Activated T-helper 9 cell treated with anti-CD3 and anti-CD28 coated beads, Interleukin-2, amount 50 U/mL, for 16 hours (primary cell): ENCODE measurements at regions not wholly inside any gene's neighbourhood (a gene's known extent, or its start where the extent isn't known, plus 50 kb on each side); places are given as distances from the start of the nearest gene placed in this dataset.

Experiments used
- DNase-seq: peaks from one replicate; pipeline ENCODE4 v3.0.0-alpha.2; 2020; ENCODE audit warnings: low read depth

DNA sequence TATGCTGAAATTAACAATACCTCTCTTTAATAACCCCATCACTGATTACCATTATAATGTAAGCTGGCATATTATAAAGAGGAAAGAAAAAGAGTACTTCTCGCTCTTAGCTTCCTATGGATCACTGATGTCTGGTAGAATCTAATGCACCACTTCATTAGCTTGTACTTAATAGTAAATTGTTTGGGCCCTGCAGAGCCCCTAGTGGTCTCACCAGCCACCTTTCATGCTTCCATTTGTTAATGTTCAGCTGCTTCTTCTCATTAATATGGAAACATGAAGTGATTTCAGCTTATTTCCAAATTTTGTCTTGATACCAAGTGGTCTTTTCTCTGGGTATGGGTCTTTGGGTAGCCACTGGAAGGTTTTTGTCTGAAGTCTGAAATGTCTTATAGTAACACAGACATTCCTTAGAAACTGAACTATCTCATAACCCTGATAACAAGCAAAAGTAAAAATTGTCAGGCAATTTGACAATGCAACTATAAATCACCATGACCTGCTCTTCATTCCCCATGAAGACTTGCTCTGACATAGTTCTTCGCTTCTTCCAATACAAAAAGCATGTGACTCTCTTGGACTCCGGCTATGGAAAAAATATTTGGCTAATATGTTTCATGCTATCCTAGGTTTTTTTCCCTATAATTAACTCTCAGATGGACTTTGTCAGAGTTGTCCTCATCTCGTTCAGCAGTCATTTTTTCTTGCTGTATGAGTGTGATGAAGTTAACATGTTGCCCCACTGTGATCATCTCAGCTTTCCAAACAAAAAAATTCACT is 395.8 kb upstream of the MARCKS start:
- DNase-seq, result no peak

DNA sequence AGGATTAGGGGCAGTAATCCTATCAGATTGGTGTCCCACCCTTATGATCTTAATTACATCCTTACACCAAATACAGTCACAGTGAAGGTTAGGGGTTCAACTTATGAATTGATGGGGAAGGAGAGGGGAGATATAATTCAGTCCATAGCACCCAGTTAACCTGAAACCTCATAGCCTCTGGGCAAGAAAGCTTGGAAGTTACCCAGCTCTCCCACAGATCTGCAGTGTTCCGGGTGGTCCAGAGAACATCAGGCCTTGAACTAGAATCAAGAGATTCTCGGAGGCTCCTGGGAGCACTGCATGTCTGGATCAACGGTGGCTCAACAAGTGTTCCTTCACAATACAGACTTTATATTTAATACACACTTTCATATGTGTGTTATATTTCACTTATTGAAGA is 392.6 kb upstream of the MARCKS start:
- no peak for DNase-seq

DNA sequence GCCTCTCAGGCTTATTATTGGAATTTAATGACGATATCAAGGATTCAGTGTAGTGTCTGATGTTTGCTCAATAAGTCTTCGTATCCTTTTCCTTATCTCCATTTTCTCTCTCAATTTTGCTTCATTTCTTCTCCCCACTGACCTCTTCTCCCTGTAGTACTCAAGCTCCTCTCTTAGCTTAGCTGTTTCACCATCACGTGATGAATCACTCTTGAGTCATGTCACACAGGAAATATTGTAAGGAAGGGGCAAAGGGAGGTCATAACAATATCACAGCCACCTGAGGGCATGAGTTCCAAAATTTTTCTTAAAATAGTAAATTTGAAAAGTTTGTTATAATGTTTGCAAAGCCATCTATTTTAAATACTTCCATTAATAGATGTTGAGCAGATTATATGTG is 392.2 kb upstream of the MARCKS start:
- no peak for DNase-seq

DNA sequence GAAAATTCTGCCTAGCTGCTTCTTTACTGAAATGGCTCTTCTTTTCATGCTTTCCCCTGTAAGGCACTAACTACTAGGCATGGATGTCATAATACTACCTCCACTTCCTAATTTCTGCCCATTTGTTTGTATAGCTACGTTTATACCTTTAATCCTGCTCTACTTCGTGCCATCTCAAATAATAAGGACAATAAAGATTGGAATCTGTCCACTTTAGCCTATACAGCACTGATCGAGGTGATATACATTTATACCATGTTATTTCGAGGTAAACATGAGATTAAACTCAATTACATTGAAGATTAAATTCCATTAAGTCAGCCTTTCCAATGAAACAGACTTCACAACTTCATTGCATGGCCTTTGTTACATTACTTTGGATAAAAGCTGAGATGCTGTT is 390.6 kb upstream of the MARCKS start:
- DNase-seq, result no peak

DNA sequence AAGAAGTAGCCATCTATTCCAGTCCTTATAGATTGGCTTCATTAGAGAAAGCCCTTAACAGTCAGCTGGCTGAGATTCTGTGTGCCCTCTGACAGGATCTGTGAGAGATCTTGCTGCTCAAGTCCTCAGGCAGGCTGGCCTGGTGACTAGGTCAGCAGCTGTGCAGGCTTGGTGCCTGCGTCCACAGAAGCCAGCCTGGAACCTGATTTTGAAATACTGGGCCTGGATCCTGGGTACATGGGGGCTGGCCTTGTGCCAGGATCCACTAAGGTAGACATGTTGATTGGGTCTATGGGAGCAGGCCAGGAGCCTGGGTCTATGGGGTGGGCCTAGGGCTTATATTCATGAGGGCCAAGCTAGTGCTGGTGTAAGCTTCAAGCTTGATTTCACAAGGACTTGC is 381.8 kb upstream of the MARCKS start:
- DNase-seq, result no peak

DNA sequence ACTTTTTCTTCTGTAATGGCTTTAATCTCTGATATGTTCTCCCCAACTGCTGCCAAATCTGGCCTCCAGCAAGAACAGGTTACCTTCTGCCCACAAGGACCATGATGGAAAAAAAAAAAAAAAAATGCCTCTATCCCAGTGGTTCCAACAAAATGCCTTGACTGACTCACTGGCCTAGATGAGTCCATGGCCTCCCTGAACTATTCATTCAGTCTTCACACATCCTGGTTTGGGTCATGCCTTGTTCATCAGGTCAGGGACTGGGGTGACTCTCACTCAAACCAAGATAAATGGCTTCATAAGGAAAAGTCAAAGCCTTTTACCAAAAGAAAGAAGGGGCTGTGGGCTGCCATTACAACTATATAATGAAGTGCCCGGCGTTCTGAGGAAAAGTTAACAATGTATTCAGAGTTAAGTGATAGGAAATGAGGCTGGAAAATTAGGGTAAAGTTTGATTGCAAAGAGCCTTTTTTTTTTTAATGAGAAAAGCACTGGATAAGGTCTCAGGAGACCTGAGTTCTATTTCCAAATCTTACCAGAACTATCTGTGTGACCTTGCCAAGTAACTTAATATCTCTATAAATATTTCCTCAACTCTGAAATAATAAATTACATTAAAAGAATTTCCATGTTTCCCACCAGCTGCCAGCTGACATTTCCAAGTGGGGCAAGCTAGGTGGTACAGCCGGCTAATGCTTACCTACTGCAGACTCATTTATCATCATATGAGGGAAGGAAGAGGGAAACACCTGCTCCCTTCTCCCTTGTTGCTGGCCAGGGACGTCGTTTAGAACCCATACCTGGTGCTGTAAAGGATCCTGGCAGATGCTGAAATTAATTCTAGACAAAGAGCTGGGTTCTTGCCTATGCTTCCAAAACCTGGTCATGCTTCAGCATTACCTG is 380.0 kb upstream of the MARCKS start:
- DNase-seq, result no peak

DNA sequence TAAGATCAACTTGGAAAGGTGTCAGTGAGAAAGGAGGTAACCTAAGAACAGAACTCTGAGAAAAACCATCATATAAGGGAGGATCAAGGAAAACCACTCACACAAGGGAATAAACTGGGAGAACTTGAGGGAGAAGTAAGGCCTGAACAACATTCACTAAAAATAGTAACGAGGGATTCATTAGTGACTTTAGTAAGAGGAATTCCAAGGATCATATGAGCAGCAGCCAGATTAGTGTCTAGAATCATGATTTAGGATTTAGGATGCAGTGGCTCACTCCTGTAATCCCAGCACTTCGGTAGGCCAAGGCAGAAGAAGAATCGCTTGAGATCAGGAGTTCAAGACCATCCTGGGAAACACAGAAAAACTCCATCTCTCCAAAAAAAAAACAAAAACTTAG is 376.5 kb upstream of the MARCKS start:
- no peak for DNase-seq

DNA sequence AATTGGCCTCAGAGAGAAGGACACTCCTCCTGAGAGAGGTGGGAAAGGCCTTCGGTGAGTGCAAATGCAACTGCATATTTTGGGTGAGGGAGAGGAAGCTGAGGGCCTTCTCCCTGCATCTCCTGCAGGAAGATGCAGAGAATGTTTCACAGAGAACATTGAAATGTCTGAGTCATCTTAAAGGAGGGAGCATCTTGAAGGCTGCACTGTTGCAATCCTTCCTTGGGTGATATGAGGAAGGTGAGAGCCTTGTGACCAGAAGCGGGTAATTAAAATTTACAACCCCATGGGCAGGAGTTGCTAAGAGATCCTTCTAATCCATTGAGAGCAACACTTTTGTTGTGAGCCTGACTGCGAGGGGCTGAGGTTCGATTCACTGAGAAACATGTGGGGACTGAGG is 375.7 kb upstream of the MARCKS start:
- no peak for DNase-seq

DNA sequence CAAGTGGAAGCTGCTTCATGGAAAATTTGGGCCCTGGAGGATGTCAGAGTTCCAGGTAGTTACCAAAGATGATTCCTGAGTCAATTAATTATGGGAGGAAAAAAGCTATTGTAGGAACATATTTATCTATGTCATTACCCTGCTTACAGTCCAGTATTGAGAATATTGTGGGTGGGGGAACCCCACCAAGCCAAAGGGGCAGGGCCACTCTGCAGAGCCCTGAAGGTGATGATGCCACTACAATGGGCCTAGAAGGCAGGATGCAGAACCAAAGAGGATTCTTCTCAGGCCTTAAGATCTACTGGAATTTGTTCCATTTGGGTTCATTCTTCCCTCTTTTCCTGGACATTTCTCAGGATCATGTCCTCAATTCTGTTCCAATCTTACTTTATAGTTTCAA is 375.2 kb upstream of the MARCKS start:
- DNase-seq, result no peak

DNA sequence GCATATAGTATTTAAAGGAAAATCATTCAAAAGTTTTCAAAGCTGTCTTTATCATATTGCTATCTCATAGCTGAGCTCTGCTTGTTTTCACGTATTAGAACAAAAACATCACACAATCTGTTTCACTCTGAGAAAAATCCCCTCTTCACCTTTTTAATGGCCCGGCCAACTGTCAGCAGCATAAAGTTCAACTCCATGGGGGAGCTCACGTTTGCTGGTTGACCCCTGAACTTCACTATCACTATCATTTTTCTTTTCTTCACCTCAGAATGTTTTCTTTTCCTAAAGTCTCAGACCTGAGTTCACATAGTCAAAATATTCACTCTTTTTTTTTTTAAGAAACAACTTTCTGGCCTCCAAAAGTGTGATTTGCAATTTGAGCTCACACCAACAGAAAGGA is 374.4 kb upstream of the MARCKS start:
- no peak for DNase-seq

DNA sequence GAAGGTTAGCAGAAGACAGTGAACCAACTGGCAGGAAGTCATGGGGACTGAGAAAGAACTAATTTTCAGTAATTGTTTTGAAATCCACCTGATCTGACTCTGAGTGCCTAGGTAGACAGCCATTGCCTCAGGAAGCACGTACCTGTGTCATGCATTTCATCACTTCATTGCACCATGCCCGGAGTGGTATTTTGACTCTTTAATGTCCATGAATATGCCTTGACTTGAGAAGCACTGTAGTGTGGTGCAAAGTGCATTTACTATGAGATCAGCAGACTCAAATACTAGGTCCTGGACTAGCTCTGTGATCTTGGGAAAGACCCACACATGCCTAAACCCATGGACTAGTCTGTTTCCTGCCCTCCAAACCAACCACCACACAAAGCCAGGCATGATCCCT is 370.9 kb upstream of the MARCKS start:
- no peak for DNase-seq

DNA sequence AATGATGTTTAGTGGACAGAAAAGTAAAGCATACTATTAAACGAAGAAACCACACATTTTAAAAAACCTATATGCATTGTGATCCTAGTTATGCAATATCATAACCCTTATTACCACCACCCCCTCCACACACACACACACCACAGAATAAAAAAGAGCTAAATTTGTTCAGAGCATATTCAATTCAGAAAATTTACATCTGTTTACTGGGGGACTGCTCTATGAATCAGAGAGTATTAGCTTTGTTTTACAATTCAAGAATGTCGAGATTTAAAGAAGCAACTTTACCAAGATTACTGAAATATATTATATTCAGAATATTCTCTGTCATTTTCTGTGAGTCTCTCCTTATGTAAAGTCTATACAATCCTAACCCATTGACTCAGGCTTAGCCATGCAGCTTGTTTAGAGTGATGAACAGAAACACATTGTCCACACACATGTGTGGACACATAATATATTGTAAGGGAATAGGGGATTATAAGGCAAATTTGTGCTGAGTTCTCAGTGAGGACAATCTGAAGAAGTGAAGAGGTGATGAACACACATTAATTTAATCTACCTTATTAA is 369.6 kb upstream of the MARCKS start:
- DNase-seq, result no peak

DNA sequence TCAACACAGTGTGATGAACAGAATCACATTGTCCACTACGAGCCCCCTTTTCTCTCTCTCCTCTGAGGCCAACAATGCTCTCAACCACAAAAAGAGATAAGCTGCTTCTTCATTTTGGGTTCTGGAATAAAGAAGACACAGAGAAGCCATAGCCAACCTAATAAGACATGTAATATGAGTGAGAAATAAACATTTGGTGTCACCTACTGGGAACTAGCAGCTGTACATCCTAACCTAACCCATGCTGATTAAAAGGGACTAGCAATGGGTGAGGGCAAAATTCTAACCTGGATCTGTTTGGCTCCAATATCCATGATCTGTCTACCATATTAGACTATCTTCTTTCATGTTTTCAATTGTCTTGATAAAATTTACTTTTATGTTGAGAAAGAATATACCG is 369.1 kb upstream of the MARCKS start:
- no peak for DNase-seq

DNA sequence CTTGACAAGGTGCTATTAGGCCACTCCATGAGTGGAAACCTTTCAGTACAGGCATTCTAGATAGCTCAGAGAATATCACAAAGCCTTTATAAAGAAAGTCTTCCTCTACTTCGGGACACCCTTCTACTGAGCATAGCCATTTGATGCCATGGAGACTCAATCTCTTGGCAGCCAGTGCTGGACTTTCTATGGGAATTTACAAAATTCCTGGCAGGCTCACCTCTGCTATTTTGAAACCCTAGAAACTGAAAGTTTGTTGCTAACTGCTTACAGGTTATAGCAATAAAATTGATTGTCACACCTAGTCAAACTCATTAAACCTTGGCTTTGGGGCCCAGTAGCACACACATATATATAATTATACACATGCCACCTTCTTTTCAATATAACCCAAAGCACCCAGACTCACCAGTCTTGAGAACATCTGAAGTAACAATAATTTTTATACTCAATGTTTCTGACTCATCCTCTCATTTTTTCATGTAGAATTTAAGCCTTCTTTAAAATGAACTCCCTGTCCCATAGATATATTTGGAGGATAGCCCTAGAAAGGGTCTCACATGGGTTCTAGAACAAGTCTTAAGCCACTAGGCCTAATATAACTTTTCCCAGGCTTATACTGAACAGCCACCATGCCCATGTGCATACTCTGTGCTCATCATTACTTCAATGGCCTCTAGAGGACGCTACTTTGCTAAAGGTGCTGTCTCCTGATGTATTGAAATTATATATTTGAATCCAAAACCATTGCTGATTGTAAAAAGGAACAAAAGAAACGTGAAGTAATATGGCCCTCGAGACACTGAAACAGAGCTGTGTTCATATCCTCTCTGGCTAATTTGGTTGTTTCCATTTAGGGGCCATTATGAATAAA is 368.1 kb upstream of the MARCKS start:
- DNase-seq, result no peak

DNA sequence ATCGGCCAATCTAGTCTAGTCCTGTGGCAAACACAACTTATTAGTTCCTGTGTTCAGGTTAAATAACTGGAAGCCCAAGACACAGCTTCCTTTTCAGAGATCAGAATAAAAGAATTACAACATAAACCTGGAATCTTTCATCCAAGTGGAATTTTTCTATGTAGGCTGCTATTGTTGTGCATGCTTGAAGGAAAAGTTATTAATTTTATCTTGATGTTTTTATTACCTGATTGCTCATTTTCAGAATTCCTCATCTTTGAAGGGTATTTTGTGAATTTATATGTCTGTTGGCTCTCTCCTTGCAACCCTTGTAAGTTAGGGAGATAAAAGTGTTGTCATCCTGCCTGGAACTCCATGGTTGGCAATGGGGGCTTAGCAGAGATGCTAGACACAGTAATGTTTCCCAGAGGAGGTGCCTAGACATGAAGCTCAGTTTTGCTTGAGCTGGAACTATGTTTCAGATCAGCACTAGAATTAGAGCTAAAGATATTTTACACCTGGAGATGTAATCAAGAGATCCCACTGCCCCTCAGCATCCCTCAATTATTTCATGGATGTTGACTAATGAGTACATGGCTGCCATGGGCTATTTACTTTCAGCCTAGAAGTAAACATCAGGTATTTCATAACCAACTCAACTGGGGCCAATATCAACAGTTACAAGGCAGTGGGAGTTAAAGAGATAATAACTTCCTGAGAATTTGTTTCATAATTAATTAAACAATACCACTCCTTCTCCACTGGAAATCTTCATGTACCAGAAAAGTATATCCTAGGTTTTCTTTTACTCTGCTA is 367.0 kb upstream of the MARCKS start:
- no peak for DNase-seq

DNA sequence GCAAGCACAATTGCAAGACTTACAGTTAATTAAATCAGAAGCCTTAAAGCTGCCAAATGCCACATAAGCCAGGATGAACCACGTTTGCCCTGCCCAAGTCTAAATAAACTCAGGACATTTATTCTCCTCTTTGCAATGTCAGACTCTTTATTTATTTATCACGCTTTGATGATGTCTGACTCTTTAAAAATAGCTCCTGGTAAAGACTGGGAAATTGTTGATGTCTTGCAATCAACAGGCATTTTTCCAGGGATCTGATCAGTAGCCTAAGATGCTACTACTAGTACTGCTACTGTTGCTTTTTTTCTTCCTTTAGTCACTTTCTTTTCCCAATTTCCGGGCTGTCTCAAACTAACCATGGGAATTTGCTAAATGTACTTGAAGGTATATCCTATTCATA is 365.8 kb upstream of the MARCKS start:
- no peak for DNase-seq

DNA sequence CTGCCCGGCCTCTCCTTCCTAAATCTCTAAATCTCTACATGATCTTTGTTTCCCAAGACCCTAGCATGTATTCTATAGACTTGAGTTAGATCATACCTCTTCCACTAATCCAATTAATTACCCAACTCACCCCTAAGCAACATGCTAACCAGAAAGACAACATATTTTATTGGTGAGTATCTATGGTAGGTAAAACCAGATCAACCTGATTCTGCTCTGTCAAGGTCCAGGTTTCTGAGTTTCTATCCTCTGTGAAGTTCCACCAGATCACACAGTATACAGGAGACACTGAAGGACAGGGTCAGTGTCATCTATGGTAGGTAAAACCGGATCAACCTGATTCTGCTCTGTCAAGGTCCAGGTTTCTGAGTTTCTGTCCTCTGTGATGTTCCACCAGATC is 363.2 kb upstream of the MARCKS start:
- DNase-seq, result no peak

DNA sequence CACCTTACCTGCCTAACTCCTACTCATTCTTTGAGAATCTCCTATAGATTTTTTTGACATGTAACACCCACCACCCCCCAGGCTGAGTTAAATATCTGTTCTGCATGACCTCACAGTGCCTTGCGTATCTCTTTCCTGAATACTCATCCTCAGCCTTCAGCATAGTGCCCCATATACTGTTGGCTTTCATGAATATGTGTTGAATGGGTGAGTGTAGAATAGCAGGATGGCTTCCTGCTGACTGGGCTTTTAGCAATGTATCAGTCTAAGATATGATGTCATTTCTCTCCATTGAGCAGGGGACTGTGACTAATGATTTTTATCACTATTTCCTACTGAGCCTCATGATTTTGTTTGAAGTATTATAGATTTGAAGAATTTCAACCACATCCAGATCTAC is 361.6 kb upstream of the MARCKS start:
- no peak for DNase-seq

DNA sequence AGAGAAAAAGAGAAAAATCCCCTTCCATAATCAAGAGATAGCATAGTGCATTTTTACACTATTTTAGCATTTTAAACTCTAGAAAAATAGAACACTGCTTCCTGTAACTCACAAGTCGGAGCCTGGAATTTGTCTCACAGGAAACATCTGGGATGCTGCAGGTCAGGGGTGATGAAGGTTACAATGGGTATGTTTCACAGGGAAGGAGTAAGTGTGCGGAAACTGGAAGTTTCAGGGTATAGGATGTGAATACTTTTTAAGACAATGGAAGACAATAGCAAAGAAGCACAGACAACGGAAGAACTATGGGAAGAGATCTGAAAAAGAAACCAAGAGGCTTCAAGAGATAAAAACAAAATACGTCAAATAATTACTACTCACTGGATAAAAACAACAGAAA is 361.0 kb upstream of the MARCKS start:
- no peak for DNase-seq

DNA sequence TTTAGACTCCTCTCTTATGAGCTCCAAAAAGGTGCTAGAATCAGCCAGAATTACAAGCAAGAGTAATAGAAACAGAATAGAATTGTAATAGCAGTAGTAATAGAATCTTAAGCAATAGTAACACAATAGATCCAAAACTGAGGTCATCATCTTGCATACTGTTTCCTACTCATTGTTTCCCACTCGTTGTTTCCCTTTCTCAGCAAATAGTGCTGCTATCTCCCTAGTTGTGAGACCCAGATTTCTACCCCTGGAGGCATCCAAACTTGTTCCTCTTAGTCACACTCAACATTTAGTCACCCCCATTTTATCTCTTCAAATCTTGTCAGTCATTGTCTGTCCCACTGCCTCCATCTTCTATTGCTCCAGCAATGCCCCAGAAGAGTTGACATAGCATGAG is 356.9 kb upstream of the MARCKS start:
- DNase-seq, result no peak

DNA sequence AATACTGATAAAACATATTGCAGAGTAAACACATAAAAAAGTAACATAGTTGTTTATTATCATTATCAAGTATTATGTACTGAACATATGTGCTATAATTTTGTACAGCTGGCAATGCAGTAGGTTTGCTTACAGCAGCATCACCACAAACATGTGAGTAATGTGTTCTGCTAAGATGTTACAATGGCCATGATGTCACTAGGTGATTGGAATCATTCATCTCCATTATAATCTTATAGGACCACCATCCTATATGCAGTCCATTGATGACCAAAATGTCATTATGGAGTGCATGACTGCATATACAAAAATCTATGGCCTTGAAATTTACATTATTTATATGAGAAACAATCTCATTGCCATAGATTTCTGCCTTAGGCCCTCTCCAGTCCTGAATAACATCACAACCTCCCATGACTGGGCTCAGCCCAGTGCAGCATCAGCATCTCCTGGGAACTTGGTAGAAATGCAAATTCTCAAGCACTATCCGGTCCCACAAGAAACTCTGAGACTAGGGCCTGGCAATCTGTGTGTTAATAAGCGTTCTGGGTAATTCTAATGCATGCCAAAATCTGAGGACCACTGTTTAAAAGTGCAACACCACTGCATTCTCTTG is 352.0 kb upstream of the MARCKS start:
- DNase-seq, result no peak
